IPS DF 19.7 (cell line): ENCODE measurements at regions not wholly inside any gene's neighbourhood (a gene's known extent, or its start where the extent isn't known, plus 50 kb on each side); places are given as distances from the start of the nearest gene placed in this dataset.
"Not testable (repeated sequence)": the region's sequence is repeated elsewhere in the genome, so short reads cannot be mapped to it uniquely, and the experiment has no call there.

Experiments
- DNase-seq: peaks from one replicate; pipeline ENCODE4 v3.0.0-alpha.2; 2013; ENCODE audit warnings: low read depth, low spot score

DNA sequence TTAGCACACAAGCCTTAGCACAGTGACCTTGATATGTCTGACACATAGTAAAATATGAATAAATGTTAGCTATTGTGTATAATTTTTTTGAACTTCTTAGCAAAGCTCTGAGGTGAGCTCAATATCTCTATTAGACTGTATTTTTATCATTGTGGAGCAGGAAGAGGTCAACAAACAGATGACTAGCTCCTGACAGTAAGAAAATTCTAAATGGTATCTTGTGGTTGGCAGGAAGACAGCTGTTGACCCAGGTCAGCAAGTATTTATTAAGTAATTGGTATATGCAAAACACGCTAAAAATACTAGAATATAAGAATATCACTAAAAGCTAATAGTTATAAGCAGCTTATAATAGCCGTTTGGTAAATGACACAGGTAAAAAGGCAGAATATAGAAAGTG is 77.5 kb upstream of the MARCKS start:
- DNase-seq, result no peak

DNA sequence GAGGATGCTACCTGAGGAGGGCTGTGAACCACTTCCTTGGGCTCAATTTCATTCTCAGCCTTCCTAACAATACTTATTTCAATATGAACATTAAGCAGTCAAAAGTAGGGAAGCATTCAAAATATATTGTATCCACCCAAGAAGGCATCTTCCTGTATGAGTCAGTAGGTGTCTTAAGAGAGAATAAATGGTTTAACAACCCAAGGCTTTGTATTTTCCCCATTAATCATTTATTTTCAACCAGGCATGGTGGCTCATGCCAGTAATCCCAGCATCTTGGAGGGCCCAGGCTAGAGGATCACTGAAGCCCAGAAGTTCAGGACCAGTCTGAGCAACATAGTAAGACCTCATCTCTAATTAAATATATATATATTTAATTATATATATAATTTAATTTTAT is 74.5 kb upstream of the MARCKS start:
- DNase-seq, result no peak

- no peak for DNase-seq
Measured at GRCh38 chr6:113786168-113786567, 71.0 kb upstream of the MARCKS start.

DNA sequence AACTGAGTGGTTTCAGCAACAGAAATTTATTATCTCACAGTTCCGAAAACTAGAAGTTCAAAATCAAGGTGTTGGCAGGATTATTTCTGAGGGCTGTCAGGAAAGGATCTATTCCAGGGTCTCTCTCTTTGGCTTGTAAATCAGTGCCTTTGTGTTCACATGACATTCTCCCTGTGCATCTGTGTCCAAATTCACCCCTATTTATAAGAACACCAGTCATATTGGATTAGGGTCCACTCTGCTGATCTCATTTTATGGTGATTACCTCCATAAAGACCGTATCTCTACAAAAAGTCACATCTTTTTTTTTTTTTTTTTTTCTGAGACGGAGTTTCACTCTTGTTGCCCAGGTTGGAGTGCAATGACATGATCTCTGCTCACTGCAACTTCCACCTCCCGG is 68.6 kb upstream of the MARCKS start:
- DNase-seq, result no peak

- DNase-seq, result not testable (repeated sequence)
Measured at GRCh38 chr6:113791225-113791624, 65.9 kb upstream of the MARCKS start.

GRCh38 chr6:113795371-113795770 is 61.8 kb upstream of the MARCKS start:
- not testable (repeated sequence) for DNase-seq

GRCh38 chr6:113796038-113796437 is 61.1 kb upstream of the MARCKS start:
- no peak for DNase-seq

DNA sequence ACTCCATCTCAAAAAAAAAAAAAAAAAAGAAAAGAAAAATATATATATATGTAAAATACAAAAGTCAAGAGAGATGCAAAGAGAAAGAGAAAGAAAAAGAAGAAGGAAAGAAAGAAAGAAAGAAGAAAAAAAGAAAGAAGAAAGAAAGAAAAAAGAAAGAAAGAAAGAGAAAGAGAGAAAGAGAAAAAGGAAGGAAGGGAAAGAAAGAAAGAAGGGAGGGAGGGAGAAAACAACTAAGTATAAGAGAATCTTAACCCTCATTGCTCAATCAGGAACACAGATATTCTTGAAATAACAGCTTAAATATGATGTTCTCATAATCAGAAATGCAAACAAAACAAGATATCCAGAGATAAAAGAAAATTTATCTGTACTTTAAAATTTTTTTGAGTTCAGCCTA is 54.4 kb upstream of the MARCKS start:
- no peak for DNase-seq

DNA sequence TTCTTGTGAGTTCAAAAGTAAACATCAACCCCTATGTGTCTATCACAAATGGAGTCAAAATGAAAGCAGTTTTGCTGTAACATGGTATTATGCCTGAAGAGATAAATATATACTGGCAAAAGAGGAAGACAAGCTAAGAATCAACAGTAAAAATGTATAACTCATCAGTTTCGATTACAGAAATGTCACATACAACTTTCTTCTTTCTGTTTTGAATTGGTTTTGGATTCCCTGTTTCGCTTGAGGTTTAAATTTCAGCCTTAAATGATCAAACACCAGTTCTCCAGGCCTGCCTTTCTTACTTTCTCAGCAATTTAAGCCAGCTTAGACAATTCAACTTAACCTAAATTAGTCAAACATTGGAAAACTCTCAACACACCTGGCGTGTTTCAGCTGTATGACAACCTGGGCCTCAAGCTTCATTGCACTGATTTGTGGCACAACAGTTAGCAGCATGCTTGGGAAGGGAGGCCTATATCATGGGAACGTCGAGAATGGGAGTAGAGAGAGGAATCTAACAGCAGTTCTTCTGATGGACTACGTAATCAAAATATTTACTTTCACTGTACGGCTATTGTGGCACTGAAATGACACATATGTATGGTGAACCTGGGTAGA is 51.9 kb upstream of the MARCKS start:
- no peak for DNase-seq

GRCh38 chr6:113805811-113806495 is 51.2 kb upstream of the MARCKS start:
- no peak for DNase-seq
